ENCODE measurements at regions not wholly inside any gene's neighbourhood (a gene's known extent, or its start where the extent isn't known, plus 50 kb on each side); places are given as distances from the start of the nearest gene placed in this dataset.

DNA sequence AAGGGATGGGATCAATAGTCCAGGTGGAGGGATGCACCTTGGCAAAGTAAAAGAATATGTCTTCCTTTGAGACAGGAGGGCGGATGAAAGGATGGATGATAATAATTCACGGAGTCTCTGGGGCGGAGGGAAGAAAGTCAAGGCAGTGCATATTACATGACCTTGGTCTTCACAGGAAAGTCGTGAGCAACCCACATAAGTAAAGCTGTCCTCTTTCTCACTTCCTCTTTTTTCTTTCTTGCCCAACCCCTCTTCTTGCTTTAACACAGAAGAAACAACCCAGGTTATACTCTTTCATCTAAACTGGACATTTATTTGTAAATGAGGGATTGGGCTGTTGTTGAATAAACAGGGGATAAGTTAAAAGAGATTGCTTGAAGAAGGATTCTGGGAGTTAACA lies 168.7 kb upstream of the SKOR2 start:
- TF ChIP-seq EP300 (IDR thresholded peaks at IDR 0.05) (no peak), CEBPB (IDR thresholded peaks at IDR 0.05) (no peak), JUNB (IDR thresholded peaks at IDR 0.05) (no peak)

All from A549 (cell line).